A673 (cell line): ENCODE measurements at regions not wholly inside any gene's neighbourhood (a gene's known extent, or its start where the extent isn't known, plus 50 kb on each side); places are given as distances from the start of the nearest gene placed in this dataset.
"Not testable (repeated sequence)": the region's sequence is repeated elsewhere in the genome, so short reads cannot be mapped to it uniquely, and the experiment has no call there.

ENCODE experiments used
- BruUV-seq: library from RNA; stranded (reverse); fragments of 400-500 nt; replicated peaks from 2 replicates; lab custom pipeline; 2021; lab: Mats Ljungman, UMichigan
- CTCF ChIA-PET: fragments of 300-600 bp; sonication (Branson Sonifier 250); formaldehyde crosslinking; loops from one replicate; lab custom pipeline; 2022; ENCODE audit warnings: antibody characterized with exemption; lab: Charles Lee
- POLR2A ChIA-PET: fragments of 300-600 bp; sonication (Branson Sonifier 250); formaldehyde crosslinking; loops from one replicate; lab custom pipeline; 2022; ENCODE audit warnings: antibody characterized with exemption; ENCODE audit not compliant: low non-redundant PET; lab: Charles Lee
- DNase-seq: peaks from one replicate; pipeline ENCODE4 v3.0.0-alpha.2; 2015; ENCODE audit warnings: low spot score
- H3K27ac ChIP-seq: fragments of 200-600 bp; sonication (generic); 2 replicates; pipeline ENCODE4 v1.5.1; 2016; ENCODE audit warnings: mixed run types, low read depth, mild to moderate bottlenecking, mixed read lengths, antibody characterized with exemption, low read length; ENCODE audit not compliant: poor library complexity, severe bottlenecking
- H3K27me3 ChIP-seq: fragments of 200-600 bp; sonication (generic); replicated peaks from 2 replicates; pipeline ENCODE4 v1.6.1; 2017; ENCODE audit warnings: mixed run types, low read depth, mild to moderate bottlenecking, mixed read lengths, antibody characterized with exemption, low read length; ENCODE audit not compliant: insufficient read depth, poor library complexity
- H3K36me3 ChIP-seq: fragments of 200-600 bp; sonication (generic); 2 replicates; pipeline ENCODE4 v1.6.1; 2016; ENCODE audit warnings: mixed run types, mild to moderate bottlenecking, mixed read lengths, antibody characterized with exemption, low read length; ENCODE audit not compliant: insufficient read depth, poor library complexity, severe bottlenecking
- H3K4me1 ChIP-seq: fragments of 200-600 bp; sonication (generic); 2 replicates; pipeline ENCODE4 v1.6.1; 2017; ENCODE audit warnings: mixed run types, mild to moderate bottlenecking, mixed read lengths, antibody characterized with exemption, low read length; ENCODE audit not compliant: insufficient read depth, poor library complexity, severe bottlenecking
- H3K4me3 ChIP-seq: fragments of 200-600 bp; sonication (generic); 2 replicates; pipeline ENCODE4 v1.5.1; 2016; ENCODE audit warnings: low read depth, mixed run types, mild to moderate bottlenecking, mixed read lengths, low read length; ENCODE audit not compliant: poor library complexity, severe bottlenecking
- H3K9me3 ChIP-seq: fragments of 200-600 bp; sonication (generic); 2 replicates; pipeline ENCODE4 v1.6.1; 2016; ENCODE audit warnings: mixed run types, low read depth, mild to moderate bottlenecking, mixed read lengths, antibody characterized with exemption, low read length; ENCODE audit not compliant: poor library complexity, severe bottlenecking
- CTCF ChIP-seq: fragments of 300-800, 200-600 bp; sonication (generic); conservative IDR thresholded peaks from 2 replicates; pipeline ENCODE4 v1.5.1; 2017; ENCODE audit warnings: low read depth, mild to moderate bottlenecking, antibody characterized with exemption, low read length, moderate library complexity, mixed read lengths
- EZH2 ChIP-seq: fragments of 200-600 bp; sonication (generic); IDR thresholded peaks from 2 replicates; pipeline ENCODE4 v1.6.1; 2017; ENCODE audit warnings: borderline replicate concordance, low read depth, mild to moderate bottlenecking, mixed read lengths, antibody characterized with exemption, low read length; ENCODE audit not compliant: poor library complexity, severe bottlenecking
- intact Hi-C: fragments of 100-400 bp; cut with micrococcal nuclease; formaldehyde crosslinking; loops from one replicate; pipeline ENCODE4 v1.10.0; 2022; ENCODE audit not compliant: unreplicated experiment

GRCh38 chr1:147052143-147052542 lies 114.0 kb downstream of the NBPF12 start:
- Histone ChIP-seq H3K4me1 (no peaks in the 10 kb centered on the region), H3K36me3 (no peaks in the 10 kb centered on the region), H3K9me3 (no peaks in the 10 kb centered on the region), H3K4me3 (no peak overlapping the region), H3K27ac (no peak overlapping the region), H3K27me3 (no peaks in the 10 kb centered on the region)
- POLR2A ChIA-PET = no interaction called here
- DNase-seq = no peak
- CTCF ChIA-PET = no interaction called here
- no TSS peak for BruUV-seq
- no peak for TF ChIP-seq CTCF
- no peak for TF ChIP-seq EZH2
- intact Hi-C loops = no loop called here

GRCh38 chr1:147051136-147051535 lies 113.0 kb downstream of the NBPF12 start:
- TF ChIP-seq EZH2 = no peak
- TF ChIP-seq CTCF = no peak
- CTCF ChIA-PET = no interaction called here
- H3K9me3 ChIP-seq = no peaks in the 10 kb centered on the region
- POLR2A ChIA-PET = no interaction called here
- BruUV-seq = no TSS peak
- no peak overlapping the region for H3K27ac ChIP-seq
- intact Hi-C loops = no loop called here
- no peak overlapping the region for H3K4me3 ChIP-seq
- H3K27me3 ChIP-seq = no peaks in the 10 kb centered on the region
- no peaks in the 10 kb centered on the region for H3K4me1 ChIP-seq
- H3K36me3 ChIP-seq = no peaks in the 10 kb centered on the region
- DNase-seq = no peak

GRCh38 chr1:147050654-147051053 lies 112.5 kb downstream of the NBPF12 start:
- Histone ChIP-seq H3K9me3 (no peaks in the 10 kb centered on the region), H3K4me1 (no peaks in the 10 kb centered on the region), H3K4me3 (no peak overlapping the region), H3K36me3 (no peaks in the 10 kb centered on the region), H3K27me3 (no peaks in the 10 kb centered on the region), H3K27ac (no peak overlapping the region)
- BruUV-seq = no TSS peak
- ChIA-PET POLR2A (no interaction called here), CTCF (no interaction called here)
- intact Hi-C loops = no loop called here
- no peak for DNase-seq
- no peak for TF ChIP-seq EZH2
- no peak for TF ChIP-seq CTCF

- H3K4me1 ChIP-seq, BruUV-seq, H3K27ac ChIP-seq, H3K4me3 ChIP-seq, CTCF ChIA-PET, DNase-seq, H3K9me3 ChIP-seq, H3K36me3 ChIP-seq, H3K27me3 ChIP-seq, intact Hi-C loops, POLR2A ChIA-PET: not testable (repeated sequence)
Observed at GRCh38 chr1:147046863-147047394, 108.8 kb downstream of the NBPF12 start.
